RWPE2 (cell line): ENCODE measurements at regions not wholly inside any gene's neighbourhood (a gene's known extent, or its start where the extent isn't known, plus 50 kb on each side); places are given as distances from the start of the nearest gene placed in this dataset.

Experiments
- ATAC-seq: fragments of 200-7000 bp; cut with Tn5 transposase; 3 replicates; pipeline ENCODE4 v1.9.1; 2021; ENCODE audit warnings: low read depth
- DNase-seq: peaks from one replicate; pipeline ENCODE4 v3.0.0-alpha.2; 2020; ENCODE audit warnings: low spot score
- H3K27ac ChIP-seq: fragments of 450-650 bp; 2 replicates; pipeline ENCODE4 v1.5.1; 2017; ENCODE audit warnings: mild to moderate bottlenecking; ENCODE audit not compliant: poor library complexity, severe bottlenecking
- H3K27me3 ChIP-seq: fragments of 250-450 bp; sonication (Bioruptor Pico); 2 replicates; pipeline ENCODE4 v1.5.1; 2021; ENCODE audit warnings: mild to moderate bottlenecking, moderate library complexity; ENCODE audit not compliant: insufficient read depth, poor library complexity, severe bottlenecking
- H3K36me3 ChIP-seq: fragments of 250-450 bp; sonication (Bioruptor Pico); 2 replicates; pipeline ENCODE4 v1.5.1; 2020; ENCODE audit warnings: low read depth, mild to moderate bottlenecking, moderate library complexity
- H3K4me1 ChIP-seq: fragments of 250-450 bp; sonication (Bioruptor Pico); 2 replicates; pipeline ENCODE4 v1.5.1; 2021; ENCODE audit warnings: mild to moderate bottlenecking, moderate library complexity; ENCODE audit not compliant: insufficient read depth, poor library complexity, severe bottlenecking
- H3K4me3 ChIP-seq: fragments of 250-450 bp; sonication (Bioruptor Pico); 2 replicates; pipeline ENCODE4 v1.5.1; 2021; ENCODE audit warnings: mild to moderate bottlenecking, moderate library complexity; ENCODE audit not compliant: severe bottlenecking
- H3K9me3 ChIP-seq: fragments of 250-450 bp; sonication (Bioruptor Pico); 2 replicates; pipeline ENCODE4 v1.5.1; 2021; ENCODE audit warnings: mild to moderate bottlenecking, moderate library complexity; ENCODE audit not compliant: severe bottlenecking
- TF ChIP-seq, protein P1 (sequence below): fragments of 450-650 bp; IDR thresholded peaks from one replicate; pipeline ENCODE4 v1.5.1; 2017; ENCODE audit warnings: mild to moderate bottlenecking, moderate library complexity; ENCODE audit not compliant: poor library complexity, severe bottlenecking

DNA sequence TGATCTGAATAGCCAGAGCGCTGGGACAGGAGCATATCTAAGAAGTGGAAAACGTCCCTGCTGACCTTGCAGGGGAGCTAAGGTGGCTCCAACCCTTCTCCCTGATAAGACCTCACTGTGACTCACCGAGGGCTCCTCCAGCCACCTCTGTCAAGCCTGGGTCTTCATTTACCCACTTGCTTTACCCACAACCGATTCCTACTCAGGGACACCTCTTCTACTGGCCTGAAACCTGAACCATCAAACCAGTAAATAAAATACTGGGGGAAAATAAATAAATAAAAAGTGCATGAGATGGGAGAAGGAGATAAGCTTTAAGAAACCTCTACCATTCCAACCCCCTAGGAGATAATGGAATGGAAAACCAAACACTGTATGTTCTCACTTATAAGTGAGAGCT, 80.2 kb upstream of the ALOX12 start:
- no peak overlapping the region for H3K4me3 ChIP-seq
- H3K4me1 ChIP-seq = no peaks in the 10 kb centered on the region
- no peak overlapping the region for H3K27ac ChIP-seq
- no peaks in the 10 kb centered on the region for H3K9me3 ChIP-seq
- DNase-seq (no peak), ATAC-seq (no peak)
- no peaks in the 10 kb centered on the region for H3K36me3 ChIP-seq
- no peaks in the 10 kb centered on the region for H3K27me3 ChIP-seq
- TF ChIP-seq, protein P1, sequence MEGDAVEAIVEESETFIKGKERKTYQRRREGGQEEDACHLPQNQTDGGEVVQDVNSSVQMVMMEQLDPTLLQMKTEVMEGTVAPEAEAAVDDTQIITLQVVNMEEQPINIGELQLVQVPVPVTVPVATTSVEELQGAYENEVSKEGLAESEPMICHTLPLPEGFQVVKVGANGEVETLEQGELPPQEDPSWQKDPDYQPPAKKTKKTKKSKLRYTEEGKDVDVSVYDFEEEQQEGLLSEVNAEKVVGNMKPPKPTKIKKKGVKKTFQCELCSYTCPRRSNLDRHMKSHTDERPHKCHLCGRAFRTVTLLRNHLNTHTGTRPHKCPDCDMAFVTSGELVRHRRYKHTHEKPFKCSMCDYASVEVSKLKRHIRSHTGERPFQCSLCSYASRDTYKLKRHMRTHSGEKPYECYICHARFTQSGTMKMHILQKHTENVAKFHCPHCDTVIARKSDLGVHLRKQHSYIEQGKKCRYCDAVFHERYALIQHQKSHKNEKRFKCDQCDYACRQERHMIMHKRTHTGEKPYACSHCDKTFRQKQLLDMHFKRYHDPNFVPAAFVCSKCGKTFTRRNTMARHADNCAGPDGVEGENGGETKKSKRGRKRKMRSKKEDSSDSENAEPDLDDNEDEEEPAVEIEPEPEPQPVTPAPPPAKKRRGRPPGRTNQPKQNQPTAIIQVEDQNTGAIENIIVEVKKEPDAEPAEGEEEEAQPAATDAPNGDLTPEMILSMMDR = no peak

DNA sequence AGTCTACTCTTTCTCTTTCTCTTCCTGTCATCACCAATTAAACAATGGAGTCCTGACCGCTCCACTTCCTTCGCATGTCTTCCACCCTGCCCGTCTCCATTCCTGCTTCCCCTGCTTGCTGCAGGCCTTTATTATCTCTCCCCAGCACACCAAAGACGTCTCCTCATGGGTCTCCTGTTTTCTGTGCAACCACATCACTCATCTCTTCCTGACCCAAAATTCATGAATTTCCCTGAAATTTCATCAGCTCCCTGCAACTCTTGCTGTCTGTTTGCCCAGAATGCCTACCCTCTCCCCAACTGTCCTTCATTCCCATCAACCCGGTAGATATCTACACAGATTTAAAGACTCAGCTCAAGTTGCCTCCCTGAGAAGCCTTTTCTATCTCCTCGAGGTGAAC, 76.7 kb upstream of the ALOX12 start:
- no peaks in the 10 kb centered on the region for H3K27me3 ChIP-seq
- H3K27ac ChIP-seq = no peak overlapping the region
- H3K4me3 ChIP-seq = no peak overlapping the region
- no peaks in the 10 kb centered on the region for H3K4me1 ChIP-seq
- ATAC-seq (no peak), DNase-seq (no peak)
- no peaks in the 10 kb centered on the region for H3K36me3 ChIP-seq
- TF ChIP-seq, protein P1 = no peak
- H3K9me3 ChIP-seq = no peaks in the 10 kb centered on the region

DNA sequence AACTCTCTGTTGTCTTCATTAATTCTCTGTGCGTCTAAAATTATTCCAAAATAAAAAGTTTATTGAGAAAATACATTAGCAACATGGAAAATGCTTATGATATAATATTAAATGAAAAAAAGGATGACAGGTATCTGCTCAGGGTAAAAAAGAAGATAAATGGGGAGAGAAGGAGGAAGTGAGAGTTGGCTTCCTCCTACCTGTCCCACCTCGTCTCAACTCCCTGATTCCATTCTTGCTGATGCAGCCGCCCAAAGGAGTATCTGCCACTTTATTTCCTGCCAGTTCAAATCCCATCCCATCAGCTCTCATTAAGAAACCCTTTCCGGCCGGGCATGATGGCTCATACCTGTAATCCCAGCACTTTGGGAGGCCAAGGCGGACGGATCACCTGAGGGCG, 72.5 kb upstream of the ALOX12 start:
- H3K36me3 ChIP-seq = no peaks in the 10 kb centered on the region
- TF ChIP-seq, protein P1 = no peak
- no peak for ATAC-seq
- H3K27me3 ChIP-seq = no peaks in the 10 kb centered on the region
- no peak overlapping the region for H3K4me3 ChIP-seq
- no peak overlapping the region for H3K27ac ChIP-seq
- no peaks in the 10 kb centered on the region for H3K9me3 ChIP-seq
- peaks cover 15% of the 10 kb centered on the region for H3K4me1 ChIP-seq
- DNase-seq = no peak

DNA sequence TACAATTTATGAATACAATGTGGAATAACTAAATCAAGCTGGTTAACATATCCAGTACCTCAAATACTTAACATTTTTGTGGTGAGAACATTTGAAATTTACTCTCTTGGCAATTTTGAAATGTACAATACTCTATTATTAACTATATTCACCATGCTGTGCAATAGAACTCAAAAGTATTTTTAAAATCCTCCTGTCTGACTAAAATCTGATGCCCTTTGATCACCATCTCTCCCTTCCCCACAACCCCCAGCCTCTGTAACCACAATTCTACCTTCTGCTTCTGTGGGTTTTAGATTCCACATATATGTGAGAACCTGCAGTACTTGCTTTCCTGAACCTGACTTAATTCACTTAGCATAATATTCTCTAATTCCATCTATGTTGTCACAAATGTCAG, 71.6 kb upstream of the ALOX12 start:
- TF ChIP-seq, protein P1 = no peak
- Histone ChIP-seq H3K36me3 (no peaks in the 10 kb centered on the region), H3K27me3 (no peaks in the 10 kb centered on the region), H3K4me1 (peaks cover 15% of the 10 kb centered on the region), H3K4me3 (no peak overlapping the region), H3K27ac (no peak overlapping the region), H3K9me3 (no peaks in the 10 kb centered on the region)
- ATAC-seq (no peak), DNase-seq (no peak)

DNA sequence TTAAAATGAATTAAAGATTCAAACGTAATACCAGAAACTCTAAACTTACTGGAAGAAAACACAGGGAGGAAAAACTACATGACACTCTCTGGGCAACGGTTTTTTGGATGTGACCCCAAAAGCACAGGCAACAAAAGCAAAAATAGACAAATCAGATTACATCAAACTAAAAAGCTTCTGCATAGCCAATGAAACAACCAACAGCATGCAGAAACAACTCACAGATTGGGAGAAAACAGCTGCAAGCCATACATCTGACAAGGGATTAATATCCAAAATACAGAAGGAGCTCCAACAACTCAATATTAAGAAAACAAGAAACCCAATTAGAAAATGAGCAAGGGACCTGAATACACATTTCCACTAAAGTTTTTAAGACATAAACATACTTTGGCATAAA, 69.2 kb upstream of the ALOX12 start:
- Histone ChIP-seq H3K27me3 (no peaks in the 10 kb centered on the region), H3K36me3 (no peaks in the 10 kb centered on the region), H3K9me3 (no peaks in the 10 kb centered on the region), H3K4me1 (peaks cover 15% of the 10 kb centered on the region), H3K27ac (no peak overlapping the region), H3K4me3 (no peak overlapping the region)
- ATAC-seq = no peak
- TF ChIP-seq, protein P1 = no peak
- DNase-seq = no peak
